K562 (cell line): ENCODE measurements at regions not wholly inside any gene's neighbourhood (a gene's known extent, or its start where the extent isn't known, plus 50 kb on each side); places are given as distances from the start of the nearest gene placed in this dataset.

ENCODE experiments used
- CREB3L1 ChIP-seq: fragments of 450-650 bp; IDR thresholded peaks from 2 replicates; pipeline ENCODE4 v1.6.1; 2014; ENCODE audit warnings: low read depth, mild to moderate bottlenecking, moderate library complexity, borderline replicate concordance
- ZBTB7A ChIP-seq: IDR thresholded peaks from 2 replicates; pipeline ENCODE4 v1.6.1; 2011; ENCODE audit warnings: low read depth, mild to moderate bottlenecking, low read length, moderate library complexity, borderline replicate concordance; ENCODE audit not compliant: control insufficient read depth
- ZMIZ1 ChIP-seq, 2 experiments: fragments of 150-350 bp in 1 of 2; IDR thresholded peaks; 2 replicates each; pipeline ENCODE4 v1.6.1; 2012 to 2016; ENCODE audit warnings: low read depth in 2 of 2, low read length in 2 of 2, mild to moderate bottlenecking in 1 of 2, moderate library complexity in 1 of 2
- ZNF133 ChIP-seq: fragments of 250-450 bp; sonication (Bioruptor Pico); IDR thresholded peaks from 2 replicates; pipeline ENCODE4 v1.4.0; 2020; ENCODE audit warnings: mild to moderate bottlenecking

- TF ChIP-seq ZMIZ1 (IDR thresholded peaks at IDR 0.05; ENCODE audit: low read depth in 2 of 2, low read length in 2 of 2), result no peak
- TF ChIP-seq ZBTB7A, result no peak
- TF ChIP-seq CREB3L1, result no peak
- no peak for TF ChIP-seq ZNF133
Measured at GRCh38 chr17:33679595-33679994, 386.5 kb upstream of the ASIC2 start.
